OCI-LY3 (cell line): ENCODE measurements at regions not wholly inside any gene's neighbourhood (a gene's known extent, or its start where the extent isn't known, plus 50 kb on each side); places are given as distances from the start of the nearest gene placed in this dataset.

Experiments used
- H2AFZ ChIP-seq: fragments of 200-600, 300-600 bp; shearing (Covaris generic); 2 replicates; pipeline ENCODE4 v1.6.0; 2014; ENCODE audit warnings: antibody characterized with exemption, low read depth, low read length
- H3K27ac ChIP-seq: fragments of 200-600, 300-600 bp; sonication (generic); 2 replicates; pipeline ENCODE4 v1.5.1; 2014; ENCODE audit warnings: mild to moderate bottlenecking, low read length, moderate library complexity, mixed read lengths
- H3K27me3 ChIP-seq: fragments of 200-600, 300-600 bp; sonication (generic); 2 replicates; pipeline ENCODE4 v1.6.1; 2014; ENCODE audit warnings: low read depth, low read length, mixed read lengths
- H3K36me3 ChIP-seq: fragments of 200-600, 300-600 bp; sonication (generic); replicated peaks from 2 replicates; pipeline ENCODE3; 2014; ENCODE audit warnings: low read depth, low read length, mixed read lengths
- H3K4me1 ChIP-seq: fragments of 300-600, 200-600 bp; sonication (generic); 2 replicates; pipeline ENCODE4 v1.6.1; 2014; ENCODE audit warnings: low read length, mixed read lengths
- H3K4me2 ChIP-seq: fragments of 200-600, 300-600 bp; sonication (generic); 2 replicates; pipeline ENCODE4 v1.6.1; 2014; ENCODE audit warnings: low read length, mixed read lengths
- H3K4me3 ChIP-seq: fragments of 300-600, 200-600 bp; sonication (generic); 2 replicates; pipeline ENCODE4 v1.5.1; 2014; ENCODE audit warnings: antibody characterized with exemption, mild to moderate bottlenecking, low read length, moderate library complexity
- H3K79me2 ChIP-seq: fragments of 300-600, 200-600 bp; shearing (Covaris generic); 2 replicates; pipeline ENCODE4 v1.6.1; 2014; ENCODE audit warnings: mild to moderate bottlenecking, low read length, mixed read lengths
- H3K9ac ChIP-seq: fragments of 300-600, 200-600 bp; shearing (Covaris generic); 2 replicates; pipeline ENCODE4 v1.6.0; 2014; ENCODE audit warnings: mild to moderate bottlenecking, low read length, moderate library complexity
- H3K9me3 ChIP-seq: fragments of 200-600, 300-600 bp; shearing (Covaris generic); 2 replicates; pipeline ENCODE4 v1.6.1; 2014; ENCODE audit warnings: low read length, mixed read lengths; ENCODE audit not compliant: insufficient read depth
- H4K20me1 ChIP-seq: fragments of 200-600, 300-600 bp; sonication (generic); 2 replicates; pipeline ENCODE4 v1.6.1; 2016; ENCODE audit warnings: low read length, mixed read lengths; ENCODE audit not compliant: insufficient read depth
- EZH2phosphoT487 ChIP-seq: fragments of 200-600 bp; shearing (Covaris generic); IDR thresholded peaks from 2 replicates; pipeline ENCODE4 v1.6.1; 2018; ENCODE audit warnings: antibody characterized with exemption, mixed run types, low read depth
- TF ChIP-seq, protein P1 (sequence below): fragments of 200-600, 300-600 bp; sonication (generic); IDR thresholded peaks from 2 replicates; pipeline ENCODE4 v1.5.1; 2014; ENCODE audit warnings: antibody characterized with exemption, low read length, low read depth

DNA sequence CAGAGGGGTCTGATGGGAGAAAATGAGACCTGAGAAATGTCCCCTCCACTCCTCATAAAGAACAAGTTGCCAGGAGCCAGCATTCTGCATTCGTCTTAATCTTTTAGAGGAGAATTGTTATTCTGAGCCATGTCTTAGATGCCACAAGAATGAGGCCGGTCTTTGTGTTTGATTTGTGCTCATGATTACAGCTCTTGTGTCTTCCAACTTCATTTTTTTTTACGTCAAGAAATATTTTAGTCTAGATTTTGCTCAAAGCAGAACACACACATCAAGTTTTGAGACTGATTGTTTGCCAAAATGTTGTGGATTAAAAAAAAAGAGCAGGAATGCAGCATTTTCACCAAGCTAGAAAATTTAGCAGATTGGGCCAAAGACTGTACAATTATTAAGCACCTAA is 130.6 kb upstream of the PITX2 start:
- no peak overlapping the region for H3K9ac ChIP-seq
- TF ChIP-seq, protein P1, sequence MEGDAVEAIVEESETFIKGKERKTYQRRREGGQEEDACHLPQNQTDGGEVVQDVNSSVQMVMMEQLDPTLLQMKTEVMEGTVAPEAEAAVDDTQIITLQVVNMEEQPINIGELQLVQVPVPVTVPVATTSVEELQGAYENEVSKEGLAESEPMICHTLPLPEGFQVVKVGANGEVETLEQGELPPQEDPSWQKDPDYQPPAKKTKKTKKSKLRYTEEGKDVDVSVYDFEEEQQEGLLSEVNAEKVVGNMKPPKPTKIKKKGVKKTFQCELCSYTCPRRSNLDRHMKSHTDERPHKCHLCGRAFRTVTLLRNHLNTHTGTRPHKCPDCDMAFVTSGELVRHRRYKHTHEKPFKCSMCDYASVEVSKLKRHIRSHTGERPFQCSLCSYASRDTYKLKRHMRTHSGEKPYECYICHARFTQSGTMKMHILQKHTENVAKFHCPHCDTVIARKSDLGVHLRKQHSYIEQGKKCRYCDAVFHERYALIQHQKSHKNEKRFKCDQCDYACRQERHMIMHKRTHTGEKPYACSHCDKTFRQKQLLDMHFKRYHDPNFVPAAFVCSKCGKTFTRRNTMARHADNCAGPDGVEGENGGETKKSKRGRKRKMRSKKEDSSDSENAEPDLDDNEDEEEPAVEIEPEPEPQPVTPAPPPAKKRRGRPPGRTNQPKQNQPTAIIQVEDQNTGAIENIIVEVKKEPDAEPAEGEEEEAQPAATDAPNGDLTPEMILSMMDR = no peak
- TF ChIP-seq EZH2phosphoT487 = no peak
- H3K79me2 ChIP-seq = no peaks in the 10 kb centered on the region
- no peak overlapping the region for H3K4me3 ChIP-seq
- no peaks in the 10 kb centered on the region for H3K4me1 ChIP-seq
- H3K27me3 ChIP-seq = no peaks in the 10 kb centered on the region
- H3K36me3 ChIP-seq = no peaks in the 10 kb centered on the region
- H3K27ac ChIP-seq = no peak overlapping the region
- H4K20me1 ChIP-seq = no peaks in the 10 kb centered on the region
- H3K9me3 ChIP-seq = no peaks in the 10 kb centered on the region
- no peak overlapping the region for H2AFZ ChIP-seq
- no peak overlapping the region for H3K4me2 ChIP-seq

DNA sequence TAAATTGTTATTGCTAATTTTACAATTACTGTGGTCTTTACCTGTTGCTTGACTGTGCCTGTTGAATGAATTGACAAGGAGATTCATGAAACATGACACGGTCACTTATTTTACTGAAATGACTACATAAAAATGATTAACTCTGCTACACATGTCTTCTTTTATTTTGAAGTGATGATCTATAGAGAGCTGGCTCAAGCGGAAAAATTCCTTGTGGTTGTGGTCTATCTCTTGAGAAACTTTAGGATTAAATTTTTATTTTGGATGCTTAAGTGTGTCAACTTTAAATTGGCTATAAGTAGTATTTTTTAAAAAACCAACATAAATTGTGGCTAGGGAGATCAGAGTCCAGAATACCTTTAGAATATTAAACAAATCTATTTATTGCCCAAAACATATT is 131.8 kb upstream of the PITX2 start:
- H3K27me3 ChIP-seq = no peaks in the 10 kb centered on the region
- TF ChIP-seq, protein P1 = no peak
- TF ChIP-seq EZH2phosphoT487 = no peak
- no peaks in the 10 kb centered on the region for H3K9me3 ChIP-seq
- no peak overlapping the region for H3K4me3 ChIP-seq
- H3K27ac ChIP-seq = no peak overlapping the region
- H3K9ac ChIP-seq = no peak overlapping the region
- no peaks in the 10 kb centered on the region for H4K20me1 ChIP-seq
- H3K4me1 ChIP-seq = no peaks in the 10 kb centered on the region
- no peaks in the 10 kb centered on the region for H3K79me2 ChIP-seq
- H3K36me3 ChIP-seq = no peaks in the 10 kb centered on the region
- no peak overlapping the region for H2AFZ ChIP-seq
- no peak overlapping the region for H3K4me2 ChIP-seq

DNA sequence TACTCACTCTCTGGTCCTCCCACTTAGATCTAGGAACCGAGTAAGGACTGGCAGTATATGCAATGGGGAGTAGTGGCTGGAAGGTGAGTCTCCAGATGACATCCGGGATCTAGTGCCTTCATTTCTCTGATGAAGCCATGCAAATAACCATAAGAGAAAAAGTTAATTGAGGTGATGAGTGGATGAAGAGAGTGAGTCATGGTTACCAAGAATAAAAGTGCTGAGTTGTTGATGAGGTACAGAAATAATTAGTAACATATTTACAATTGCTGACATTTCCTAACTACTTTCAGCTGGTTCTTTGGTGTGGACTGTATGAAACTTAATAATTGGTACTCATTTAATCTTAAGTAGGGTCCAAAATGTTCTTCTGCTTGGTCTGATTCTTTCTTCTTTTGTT is 146.7 kb upstream of the PITX2 start:
- no peak overlapping the region for H3K27ac ChIP-seq
- H3K27me3 ChIP-seq = no peaks in the 10 kb centered on the region
- H3K4me1 ChIP-seq = peaks cover 6% of the 10 kb centered on the region
- no peaks in the 10 kb centered on the region for H4K20me1 ChIP-seq
- no peaks in the 10 kb centered on the region for H3K36me3 ChIP-seq
- H2AFZ ChIP-seq = no peak overlapping the region
- no peak overlapping the region for H3K4me3 ChIP-seq
- H3K4me2 ChIP-seq = no peak overlapping the region
- TF ChIP-seq, protein P1 = no peak
- TF ChIP-seq EZH2phosphoT487 = no peak
- no peak overlapping the region for H3K9ac ChIP-seq
- no peaks in the 10 kb centered on the region for H3K9me3 ChIP-seq
- H3K79me2 ChIP-seq = no peaks in the 10 kb centered on the region

- Histone ChIP-seq H3K79me2 (no peaks in the 10 kb centered on the region), H3K4me3 (no peak overlapping the region), H3K9me3 (no peaks in the 10 kb centered on the region), H2AFZ (no peak overlapping the region), H3K36me3 (no peaks in the 10 kb centered on the region), H3K27ac (no peak overlapping the region), H3K9ac (no peak overlapping the region), H3K4me2 (no peak overlapping the region), H3K27me3 (no peaks in the 10 kb centered on the region), H3K4me1 (peaks cover 6% of the 10 kb centered on the region), H4K20me1 (no peaks in the 10 kb centered on the region)
- TF ChIP-seq EZH2phosphoT487 = no peak
- TF ChIP-seq, protein P1 = no peak
Measured at GRCh38 chr4:110770353-110770752, 147.5 kb upstream of the PITX2 start.
